ENCODE measurements at regions not wholly inside any gene's neighbourhood (a gene's known extent, or its start where the extent isn't known, plus 50 kb on each side); places are given as distances from the start of the nearest gene placed in this dataset.

- H3K27ac ChIP-seq (replicated peaks): no peak overlapping the region
- no peaks in the 10 kb centered on the region for H3K27me3 ChIP-seq (ENCODE audit: insufficient read depth, poor library complexity, severe bottlenecking)
- TF ChIP-seq POLR2AphosphoS5 (IDR thresholded peaks at IDR 0.05; ENCODE audit: low read depth) (no peak), CTCF (IDR thresholded peaks at IDR 0.05; ENCODE audit: insufficient read depth, low read length) (no peak), SPI1 (IDR thresholded peaks at IDR 0.05; ENCODE audit: borderline replicate concordance, low read depth) (no peak), REST (IDR thresholded peaks at IDR 0.05; ENCODE audit: insufficient replicate concordance, low read depth) (no peak), GABPA (IDR thresholded peaks at IDR 0.05; ENCODE audit: low read depth) (no peak)
- DNase-seq (ENCODE audit: low read depth in 1 of 2, low spot score in 1 of 2): no peak
- H3K4me3 ChIP-seq (replicated peaks; ENCODE audit: insufficient read depth, low read length): no peak overlapping the region
Measured at GRCh38 chr10:10093021-10093420, 924.7 kb upstream of the CELF2 start.

GRCh38 chr10:10094691-10095090 is 923.0 kb upstream of the CELF2 start:
- TF ChIP-seq REST (IDR thresholded peaks at IDR 0.05; ENCODE audit: insufficient replicate concordance, low read depth) (no peak), POLR2AphosphoS5 (IDR thresholded peaks at IDR 0.05; ENCODE audit: low read depth) (no peak), GABPA (IDR thresholded peaks at IDR 0.05; ENCODE audit: low read depth) (no peak), CTCF (IDR thresholded peaks at IDR 0.05; ENCODE audit: insufficient read depth, low read length) (no peak), SPI1 (IDR thresholded peaks at IDR 0.05; ENCODE audit: borderline replicate concordance, low read depth) (no peak)
- DNase-seq (ENCODE audit: low read depth in 1 of 2, low spot score in 1 of 2): no peak
- no peak overlapping the region for H3K4me3 ChIP-seq (replicated peaks; ENCODE audit: insufficient read depth, low read length)
- H3K27me3 ChIP-seq (ENCODE audit: insufficient read depth, poor library complexity, severe bottlenecking): no peaks in the 10 kb centered on the region
- H3K27ac ChIP-seq (replicated peaks): no peak overlapping the region

GRCh38 chr10:10096296-10096695 is 921.4 kb upstream of the CELF2 start:
- no peaks in the 10 kb centered on the region for H3K27me3 ChIP-seq (ENCODE audit: insufficient read depth, poor library complexity, severe bottlenecking)
- no peak for DNase-seq (ENCODE audit: low read depth in 1 of 2, low spot score in 1 of 2)
- no peak overlapping the region for H3K27ac ChIP-seq (replicated peaks)
- H3K4me3 ChIP-seq (replicated peaks; ENCODE audit: insufficient read depth, low read length): no peak overlapping the region
- TF ChIP-seq SPI1 (IDR thresholded peaks at IDR 0.05; ENCODE audit: borderline replicate concordance, low read depth) (no peak), REST (IDR thresholded peaks at IDR 0.05; ENCODE audit: insufficient replicate concordance, low read depth) (no peak), POLR2AphosphoS5 (IDR thresholded peaks at IDR 0.05; ENCODE audit: low read depth) (no peak), GABPA (IDR thresholded peaks at IDR 0.05; ENCODE audit: low read depth) (no peak), CTCF (IDR thresholded peaks at IDR 0.05; ENCODE audit: insufficient read depth, low read length) (no peak)

All from HL-60 (cell line).